K562 (cell line): ENCODE measurements at regions not wholly inside any gene's neighbourhood (a gene's known extent, or its start where the extent isn't known, plus 50 kb on each side); places are given as distances from the start of the nearest gene placed in this dataset.

Source experiments
- ATAC-seq: fragments of 200-7000 bp; cut with Tn5 transposase; 3 replicates; pipeline ENCODE4 v1.9.1; 2020; ENCODE audit warnings: moderate library complexity
- BruUV-seq: library from RNA; stranded (reverse); fragments of 400-500 nt; replicated peaks from 2 replicates; lab custom pipeline; 2021; lab: Mats Ljungman, UMichigan
- CTCF ChIA-PET: fragments of 300-600 bp; formaldehyde crosslinking; extraction: SDS; loops from one replicate; lab custom pipeline; 2021; ENCODE audit warnings: low intra/inter-chr PET ratio; lab: Yijun Ruan, JAX
- POLR2A ChIA-PET: fragments of 300-600, 350-650 bp; sonication (Branson Sonifier 250); formaldehyde crosslinking; extraction: SDS; loops from one replicate; lab custom pipeline; 2021; ENCODE audit warnings: antibody characterized with exemption, inconsistent platforms; lab: Yijun Ruan, JAX
- DNase-seq, 4 experiments: peaks; one replicate each; pipeline versions ENCODE4 v3.0.0 to v3.0.0-alpha.2; 2011 to 2018; ENCODE audit warnings: low spot score in 3 of 4, mixed read lengths in 3 of 4; ENCODE audit errors: extremely low read depth in 1 of 4
- FAIRE-seq: peaks from 2 replicates; lab custom pipeline; 2011; peaks lifted over from hg19 to GRCh38; lab: Jason Lieb, UNC
- H2AFZ ChIP-seq: 2 replicates; pipeline ENCODE4 v1.6.0; 2011; ENCODE audit warnings: low read depth, low read length, control low read depth, inconsistent platforms
- H3K27ac ChIP-seq: fragments of 200-600 bp; 3 replicates; pipeline ENCODE4 v1.8.0; 2011; ENCODE audit warnings: low read depth, mild to moderate bottlenecking, control low read depth, inconsistent platforms, low read length, moderate library complexity, mixed read lengths; ENCODE audit errors: extremely low read depth
- H3K27me3 ChIP-seq, 2 experiments: fragments of 300-600 bp in 1 of 2; 2 replicates in 1 of 2; 3 replicates in 1 of 2; pipeline versions ENCODE4 v1.6.0 to v1.8.0; 2011; ENCODE audit warnings: inconsistent platforms in 2 of 2, low read length in 2 of 2, mild to moderate bottlenecking in 1 of 2, mixed read lengths in 1 of 2, moderate library complexity in 1 of 2; ENCODE audit not compliant: control insufficient read depth in 2 of 2, insufficient read depth in 2 of 2
- H3K36me3 ChIP-seq: fragments of 300-600 bp; 3 replicates; pipeline ENCODE4 v1.8.0; 2011; ENCODE audit warnings: mild to moderate bottlenecking, low read length, inconsistent platforms; ENCODE audit not compliant: control insufficient read depth, insufficient read depth
- H3K4me1 ChIP-seq, 2 experiments: fragments of 200-600 bp in 1 of 2; replicated peaks in 1 of 2; 2 replicates in 1 of 2; 3 replicates in 1 of 2; pipeline versions ENCODE4 v1.5.1 to v1.8.0; 2011; ENCODE audit warnings: inconsistent platforms in 2 of 2, low read length in 2 of 2, mild to moderate bottlenecking in 1 of 2, mixed read lengths in 1 of 2, moderate library complexity in 1 of 2; ENCODE audit not compliant: control insufficient read depth in 2 of 2, insufficient read depth in 2 of 2
- H3K4me2 ChIP-seq: 2 replicates; pipeline ENCODE4 v1.6.1; 2011; ENCODE audit warnings: low read length, control low read depth, inconsistent platforms, mixed read lengths; ENCODE audit not compliant: insufficient read depth
- H3K4me3 ChIP-seq: fragments of 200-600 bp; sonication (generic), shearing (Covaris generic); 2 replicates; pipeline ENCODE4 v1.5.1; 2016; ENCODE audit warnings: control low read depth, inconsistent platforms
- H3K79me2 ChIP-seq: fragments of 200-600 bp; 3 replicates; pipeline ENCODE4 v1.8.0; 2011; ENCODE audit warnings: low read length, inconsistent platforms; ENCODE audit not compliant: control insufficient read depth, insufficient read depth
- H3K9ac ChIP-seq, 2 experiments: 2 replicates each; pipeline versions ENCODE4 v1.6.0 to v1.6.1; 2011; ENCODE audit warnings: low read depth in 2 of 2, low read length in 2 of 2, control low read depth in 1 of 2, inconsistent platforms in 1 of 2, mild to moderate bottlenecking in 1 of 2, mixed read lengths in 1 of 2; ENCODE audit not compliant: insufficient read depth in 1 of 2
- H3K9me1 ChIP-seq: one replicate; pipeline ENCODE4 v1.6.0; 2011; ENCODE audit warnings: inconsistent platforms, mild to moderate bottlenecking, low read length, moderate library complexity; ENCODE audit not compliant: control insufficient read depth, insufficient read depth
- H3K9me3 ChIP-seq: replicated peaks from 2 replicates; pipeline ENCODE4 v1.5.1; 2011; ENCODE audit warnings: low read depth, low read length, inconsistent platforms; ENCODE audit not compliant: control insufficient read depth, insufficient read depth
- H4K20me1 ChIP-seq: replicated peaks from 2 replicates; pipeline ENCODE4 v1.6.1; 2011; ENCODE audit warnings: low read length, inconsistent platforms, mixed read lengths; ENCODE audit not compliant: control insufficient read depth, insufficient read depth
- DNMT1 ChIP-seq: fragments of 450-650 bp; IDR thresholded peaks from 2 replicates; pipeline ENCODE4 v1.6.1; 2016; ENCODE audit warnings: antibody characterized with exemption, mild to moderate bottlenecking
- EHMT2 ChIP-seq: fragments of 450-650 bp; IDR thresholded peaks from 2 replicates; pipeline ENCODE4 v1.6.1; 2018; ENCODE audit warnings: antibody characterized with exemption
- KAT2B ChIP-seq: IDR thresholded peaks from one replicate; pipeline ENCODE4 v1.6.1; 2012; ENCODE audit warnings: low read depth, mild to moderate bottlenecking, control low read depth, inconsistent platforms, low read length, moderate library complexity
- MYNN ChIP-seq, 2 experiments: sonication (generic); formaldehyde crosslinking in 1 of 2; IDR thresholded peaks; 2 replicates each; pipeline versions ENCODE4 v1.5.0 to v1.6.1; 2016 to 2020; ENCODE audit warnings: antibody characterized with exemption in 1 of 2, missing genetic modification reagents in 1 of 2
- PCBP1 ChIP-seq: fragments of 200-400 bp; formaldehyde crosslinking; IDR thresholded peaks from 2 replicates; pipeline ENCODE4 v1.6.1; 2018; ENCODE audit warnings: mild to moderate bottlenecking, low read depth, low read length; ENCODE audit not compliant: poor library complexity, severe bottlenecking
- RNF2 ChIP-seq: sonication (generic); IDR thresholded peaks from 2 replicates; pipeline ENCODE4 v1.6.1; 2016
- SP1 ChIP-seq: sonication (generic); formaldehyde crosslinking; IDR thresholded peaks from 2 replicates; pipeline ENCODE4 v1.8.1; 2022; ENCODE audit warnings: mild to moderate bottlenecking, missing genetic modification reagents
- SRSF3 ChIP-seq: fragments of 200-400 bp; formaldehyde crosslinking; IDR thresholded peaks from 2 replicates; pipeline ENCODE4 v1.6.1; 2016; ENCODE audit warnings: mild to moderate bottlenecking, low read length, moderate library complexity; ENCODE audit not compliant: insufficient read depth
- TEAD4 ChIP-seq, 2 experiments: sonication (generic) in 1 of 2; formaldehyde crosslinking in 1 of 2; IDR thresholded peaks; 2 replicates each; pipeline versions ENCODE4 v1.6.1 to v1.8.0; 2012 to 2022; ENCODE audit warnings: borderline replicate concordance in 1 of 2, inconsistent platforms in 1 of 2, low read length in 1 of 2, mild to moderate bottlenecking in 1 of 2, missing genetic modification reagents in 1 of 2
- ZKSCAN1 ChIP-seq: fragments of 150-350 bp; IDR thresholded peaks from 2 replicates; pipeline ENCODE4 v1.6.1; 2016; ENCODE audit warnings: low read depth, low read length
- WGBS: fragments of 100-300 bp; shearing (Covaris generic); methylation state at CpG from one replicate; pipeline ENCODE4 v1.1.6; 2016; ENCODE audit warnings: low coverage, mixed read lengths; ENCODE audit not compliant: insufficient coverage; ENCODE audit errors: missing lambda C conversion rate; 5-methylcytosine and 5-hydroxymethylcytosine counted together
- in situ Hi-C: fragments of 300-500 bp; cut with MboI; formaldehyde crosslinking; loops from 4 replicates; pipeline ENCODE4 v1.15.0; 2018; ENCODE audit warnings: inconsistent platforms, mixed read lengths
- intact Hi-C: fragments of 100-400 bp; cut with micrococcal nuclease; formaldehyde crosslinking; loops from 2 replicates; pipeline ENCODE4 v1.14.2; 2022
- TF ChIP-seq, protein P1 (sequence below): fragments of 450-650 bp; conservative IDR thresholded peaks from 2 replicates; pipeline ENCODE4 v1.6.1; 2016; ENCODE audit warnings: missing genetic modification characterization, low read depth, mild to moderate bottlenecking, control low read depth, missing compliant biosample characterization
- TF ChIP-seq, protein P2 (sequence below): fragments of 450-650 bp; IDR thresholded peaks from 2 replicates; pipeline ENCODE4 v1.6.1; 2016; ENCODE audit warnings: mild to moderate bottlenecking

DNA sequence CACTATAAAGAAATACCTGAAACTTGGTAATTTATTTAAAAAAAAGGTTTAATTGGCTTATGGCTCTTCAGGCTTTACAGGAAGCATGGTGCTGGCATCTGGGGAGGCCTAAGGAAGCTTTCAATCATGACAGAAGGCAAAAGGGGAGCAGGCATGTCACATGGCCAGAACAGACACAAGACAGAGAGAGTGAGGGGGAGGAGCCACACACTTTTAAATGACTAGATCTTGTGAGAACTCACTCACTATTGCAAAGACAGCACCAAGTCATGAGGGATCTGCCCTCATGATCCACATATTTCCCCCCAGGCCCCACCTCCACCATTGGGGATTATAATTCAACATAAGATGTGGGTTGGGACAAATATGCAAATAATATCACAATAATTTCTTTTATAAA lies 355.6 kb downstream of the DAD1 start (continued):
- TF ChIP-seq PCBP1, result no peak
- TF ChIP-seq, protein P1, sequence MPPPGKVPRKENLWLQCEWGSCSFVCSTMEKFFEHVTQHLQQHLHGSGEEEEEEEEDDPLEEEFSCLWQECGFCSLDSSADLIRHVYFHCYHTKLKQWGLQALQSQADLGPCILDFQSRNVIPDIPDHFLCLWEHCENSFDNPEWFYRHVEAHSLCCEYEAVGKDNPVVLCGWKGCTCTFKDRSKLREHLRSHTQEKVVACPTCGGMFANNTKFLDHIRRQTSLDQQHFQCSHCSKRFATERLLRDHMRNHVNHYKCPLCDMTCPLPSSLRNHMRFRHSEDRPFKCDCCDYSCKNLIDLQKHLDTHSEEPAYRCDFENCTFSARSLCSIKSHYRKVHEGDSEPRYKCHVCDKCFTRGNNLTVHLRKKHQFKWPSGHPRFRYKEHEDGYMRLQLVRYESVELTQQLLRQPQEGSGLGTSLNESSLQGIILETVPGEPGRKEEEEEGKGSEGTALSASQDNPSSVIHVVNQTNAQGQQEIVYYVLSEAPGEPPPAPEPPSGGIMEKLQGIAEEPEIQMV (tag), result no peak
- TF ChIP-seq RNF2, result no peak
- no peak for TF ChIP-seq EHMT2

DNA sequence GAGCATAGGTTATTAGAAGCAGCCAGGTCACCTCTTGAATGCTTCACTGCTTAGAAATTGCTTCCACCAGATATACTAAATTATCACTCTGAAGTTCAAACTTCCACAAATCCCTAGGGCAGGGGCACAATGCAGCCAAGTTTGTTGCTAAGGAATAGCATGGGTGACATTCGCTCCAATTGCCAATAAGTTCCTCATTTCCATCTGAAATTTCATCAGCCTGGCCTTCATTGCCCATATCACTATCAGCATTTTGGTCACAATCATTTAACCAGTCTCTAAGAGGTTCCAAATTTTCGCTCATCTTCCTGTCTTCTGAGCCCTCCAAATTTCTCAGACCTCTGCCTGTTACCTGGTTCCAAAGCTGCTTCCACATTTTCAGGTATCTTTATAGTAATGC lies 356.1 kb downstream of the DAD1 start:
- no TSS peak for BruUV-seq
- intact Hi-C loops (no loop called here), in situ Hi-C loops (no loop called here)
- Histone ChIP-seq H3K79me2 (no peaks in the 10 kb centered on the region), H3K27ac (no peak overlapping the region), H3K27me3 (no peaks in the 10 kb centered on the region), H3K4me3 (no peak overlapping the region), H2AFZ (no peak overlapping the region), H3K9ac (no peak overlapping the region), H3K9me3 (no peaks in the 10 kb centered on the region), H3K9me1 (no peaks in the 10 kb centered on the region), H4K20me1 (no peaks in the 10 kb centered on the region), H3K4me2 (no peak overlapping the region), H3K36me3 (no peaks in the 10 kb centered on the region), H3K4me1 (no peaks in the 10 kb centered on the region)
- FAIRE-seq (no peak), DNase-seq (no peak), ATAC-seq (no peak)
- POLR2A ChIA-PET, result no interaction called here
- 0% methylated on average over 2 of the region's 2 CpGs for WGBS
- CTCF ChIA-PET, result no interaction called here
- no peak for TF ChIP-seq MYNN (IDR thresholded peaks at IDR 0.05)
- no peak for TF ChIP-seq MYNN (CRISPR knock-in tag; IDR thresholded peaks at IDR 0.05)
- no peak for TF ChIP-seq SP1 (CRISPR knock-in tag)
- TF ChIP-seq, protein P2, sequence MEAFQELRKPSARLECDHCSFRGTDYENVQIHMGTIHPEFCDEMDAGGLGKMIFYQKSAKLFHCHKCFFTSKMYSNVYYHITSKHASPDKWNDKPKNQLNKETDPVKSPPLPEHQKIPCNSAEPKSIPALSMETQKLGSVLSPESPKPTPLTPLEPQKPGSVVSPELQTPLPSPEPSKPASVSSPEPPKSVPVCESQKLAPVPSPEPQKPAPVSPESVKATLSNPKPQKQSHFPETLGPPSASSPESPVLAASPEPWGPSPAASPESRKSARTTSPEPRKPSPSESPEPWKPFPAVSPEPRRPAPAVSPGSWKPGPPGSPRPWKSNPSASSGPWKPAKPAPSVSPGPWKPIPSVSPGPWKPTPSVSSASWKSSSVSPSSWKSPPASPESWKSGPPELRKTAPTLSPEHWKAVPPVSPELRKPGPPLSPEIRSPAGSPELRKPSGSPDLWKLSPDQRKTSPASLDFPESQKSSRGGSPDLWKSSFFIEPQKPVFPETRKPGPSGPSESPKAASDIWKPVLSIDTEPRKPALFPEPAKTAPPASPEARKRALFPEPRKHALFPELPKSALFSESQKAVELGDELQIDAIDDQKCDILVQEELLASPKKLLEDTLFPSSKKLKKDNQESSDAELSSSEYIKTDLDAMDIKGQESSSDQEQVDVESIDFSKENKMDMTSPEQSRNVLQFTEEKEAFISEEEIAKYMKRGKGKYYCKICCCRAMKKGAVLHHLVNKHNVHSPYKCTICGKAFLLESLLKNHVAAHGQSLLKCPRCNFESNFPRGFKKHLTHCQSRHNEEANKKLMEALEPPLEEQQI, result no peak
- no peak for TF ChIP-seq KAT2B
- TF ChIP-seq TEAD4 (IDR thresholded peaks at IDR 0.05; ENCODE audit: low read length), result no peak
- TF ChIP-seq TEAD4 (CRISPR knock-in tag; IDR thresholded peaks at IDR 0.05; ENCODE audit: borderline replicate concordance), result no peak
- no peak for TF ChIP-seq ZKSCAN1
- TF ChIP-seq DNMT1, result no peak
- no peak for TF ChIP-seq SRSF3
